ENCODE measurements at regions not wholly inside any gene's neighbourhood (a gene's known extent, or its start where the extent isn't known, plus 50 kb on each side); places are given as distances from the start of the nearest gene placed in this dataset.

DNA sequence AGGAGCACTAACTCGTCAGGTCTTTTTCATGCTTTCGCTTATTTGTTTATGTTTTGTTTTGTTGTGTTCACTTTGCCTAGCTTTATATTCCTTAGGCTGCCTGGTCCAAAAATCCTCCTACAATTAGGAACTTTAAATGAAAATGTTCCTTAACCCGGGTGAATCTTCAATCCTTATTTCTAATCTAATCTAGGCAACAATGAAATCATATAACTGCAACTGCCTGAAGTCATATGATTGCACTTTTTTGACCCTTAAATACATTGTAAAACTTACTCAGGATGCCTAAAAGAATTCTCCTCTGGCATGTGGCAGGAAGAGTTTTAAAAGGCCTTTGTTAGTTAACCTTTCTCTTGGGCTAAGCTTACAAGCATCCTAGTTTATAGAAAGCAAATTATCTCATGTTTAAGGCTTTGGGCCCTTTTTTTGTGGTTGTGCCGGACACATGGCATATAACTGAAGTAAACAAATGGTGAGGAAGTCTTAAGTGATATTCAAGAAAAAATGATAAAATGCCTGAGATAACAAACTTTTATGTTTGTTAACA lies 279.4 kb downstream of the FAT4 start:
- TF ChIP-seq, protein P1, sequence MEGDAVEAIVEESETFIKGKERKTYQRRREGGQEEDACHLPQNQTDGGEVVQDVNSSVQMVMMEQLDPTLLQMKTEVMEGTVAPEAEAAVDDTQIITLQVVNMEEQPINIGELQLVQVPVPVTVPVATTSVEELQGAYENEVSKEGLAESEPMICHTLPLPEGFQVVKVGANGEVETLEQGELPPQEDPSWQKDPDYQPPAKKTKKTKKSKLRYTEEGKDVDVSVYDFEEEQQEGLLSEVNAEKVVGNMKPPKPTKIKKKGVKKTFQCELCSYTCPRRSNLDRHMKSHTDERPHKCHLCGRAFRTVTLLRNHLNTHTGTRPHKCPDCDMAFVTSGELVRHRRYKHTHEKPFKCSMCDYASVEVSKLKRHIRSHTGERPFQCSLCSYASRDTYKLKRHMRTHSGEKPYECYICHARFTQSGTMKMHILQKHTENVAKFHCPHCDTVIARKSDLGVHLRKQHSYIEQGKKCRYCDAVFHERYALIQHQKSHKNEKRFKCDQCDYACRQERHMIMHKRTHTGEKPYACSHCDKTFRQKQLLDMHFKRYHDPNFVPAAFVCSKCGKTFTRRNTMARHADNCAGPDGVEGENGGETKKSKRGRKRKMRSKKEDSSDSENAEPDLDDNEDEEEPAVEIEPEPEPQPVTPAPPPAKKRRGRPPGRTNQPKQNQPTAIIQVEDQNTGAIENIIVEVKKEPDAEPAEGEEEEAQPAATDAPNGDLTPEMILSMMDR (IDR thresholded peaks at IDR 0.05; ENCODE audit: insufficient read depth, low read length): no peak
- TF ChIP-seq POLR2AphosphoS5 (IDR thresholded peaks at IDR 0.05; ENCODE audit: low read depth): no peak
- TF ChIP-seq GABPA (IDR thresholded peaks at IDR 0.05; ENCODE audit: low read depth): no peak

All from HL-60 (cell line).